ENCODE measurements at regions not wholly inside any gene's neighbourhood (a gene's known extent, or its start where the extent isn't known, plus 50 kb on each side); places are given as distances from the start of the nearest gene placed in this dataset.
A peak's percentile ranks its signal among the peaks of the same experiment; 100 is the strongest.

DNA sequence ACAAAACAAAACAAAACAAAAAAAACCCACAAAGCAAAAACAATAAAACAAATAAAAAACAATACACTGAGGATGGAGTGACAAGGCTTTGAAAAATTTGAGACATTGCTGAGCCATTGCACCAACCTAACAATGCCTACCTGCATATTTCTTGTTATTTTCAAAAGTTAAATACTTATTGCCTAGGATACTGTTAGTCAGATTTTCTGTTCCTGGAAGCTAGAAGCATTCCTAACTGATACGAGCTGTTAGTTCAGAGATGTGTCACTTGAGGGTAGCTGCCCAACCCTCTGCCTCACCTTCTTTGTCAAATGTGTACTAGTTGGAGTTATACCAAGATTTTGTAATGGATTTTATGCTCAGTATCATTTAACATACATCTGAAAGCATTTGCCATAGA lies 187.2 kb downstream of the TXNL1 start:
- WGBS (ENCODE audit: insufficient coverage): no CpG with 5 or more reads among the region's 1 CpG
- Histone ChIP-seq H3K4me3 (replicated peaks in 1 of 3; ENCODE audit: low read depth in 2 of 3, low read length in 3 of 3) (no peak overlapping the region), H3K79me2 (ENCODE audit: insufficient read depth, low read length) (no peaks in the 10 kb centered on the region), H2AFZ (ENCODE audit: insufficient read depth, low read depth, low read length, poor library complexity, severe bottlenecking) (no peak overlapping the region), H4K20me1 (ENCODE audit: insufficient read depth, low read length) (no peaks in the 10 kb centered on the region), H3K27me3 (ENCODE audit: control insufficient read depth in 2 of 2, insufficient read depth in 2 of 2, low read length in 2 of 2) (no peaks in the 10 kb centered on the region), H3K9me3 (replicated peaks in 1 of 2; ENCODE audit: control insufficient read depth in 1 of 2, insufficient read depth in 1 of 2, low read length in 2 of 2) (no peaks in the 10 kb centered on the region), H3K9ac (ENCODE audit: insufficient read depth, low read length, poor library complexity, severe bottlenecking) (no peak overlapping the region), H3K27ac (ENCODE audit: low read depth in 1 of 2, low read length in 2 of 2) (no peak overlapping the region), H3K4me1 (ENCODE audit: control insufficient read depth in 1 of 2, insufficient read depth in 2 of 2, low read length in 2 of 2) (no peaks in the 10 kb centered on the region), H3K36me3 (replicated peaks in 1 of 2; ENCODE audit: control insufficient read depth in 1 of 2, insufficient read depth in 2 of 2, low read length in 2 of 2) (no peaks in the 10 kb centered on the region), H3K4me2 (replicated peaks; ENCODE audit: extremely low read depth, low read length, poor library complexity, severe bottlenecking) (no peak overlapping the region)
- peaks cover 0 to 7% (median 3%) of the 10 kb centered on the region in 7 donors for H3K9me3 Mint-ChIP-seq
- intact Hi-C loops (cut with micrococcal nuclease): no loop called here
- TF ChIP-seq, protein P1, sequence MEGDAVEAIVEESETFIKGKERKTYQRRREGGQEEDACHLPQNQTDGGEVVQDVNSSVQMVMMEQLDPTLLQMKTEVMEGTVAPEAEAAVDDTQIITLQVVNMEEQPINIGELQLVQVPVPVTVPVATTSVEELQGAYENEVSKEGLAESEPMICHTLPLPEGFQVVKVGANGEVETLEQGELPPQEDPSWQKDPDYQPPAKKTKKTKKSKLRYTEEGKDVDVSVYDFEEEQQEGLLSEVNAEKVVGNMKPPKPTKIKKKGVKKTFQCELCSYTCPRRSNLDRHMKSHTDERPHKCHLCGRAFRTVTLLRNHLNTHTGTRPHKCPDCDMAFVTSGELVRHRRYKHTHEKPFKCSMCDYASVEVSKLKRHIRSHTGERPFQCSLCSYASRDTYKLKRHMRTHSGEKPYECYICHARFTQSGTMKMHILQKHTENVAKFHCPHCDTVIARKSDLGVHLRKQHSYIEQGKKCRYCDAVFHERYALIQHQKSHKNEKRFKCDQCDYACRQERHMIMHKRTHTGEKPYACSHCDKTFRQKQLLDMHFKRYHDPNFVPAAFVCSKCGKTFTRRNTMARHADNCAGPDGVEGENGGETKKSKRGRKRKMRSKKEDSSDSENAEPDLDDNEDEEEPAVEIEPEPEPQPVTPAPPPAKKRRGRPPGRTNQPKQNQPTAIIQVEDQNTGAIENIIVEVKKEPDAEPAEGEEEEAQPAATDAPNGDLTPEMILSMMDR (IDR thresholded peaks at IDR 0.05): no peak
- peaks cover 0 to 3% (median 0%) of the 10 kb centered on the region in 3 donors for H3K27me3 Mint-ChIP-seq (ENCODE audit: low read depth in 3 of 3)
- H3K4me3 Mint-ChIP-seq: no peak overlapping the region
- H3K36me3 Mint-ChIP-seq: no peaks in the 10 kb centered on the region
- peaks cover 11% of the 10 kb centered on the region for H3K4me1 Mint-ChIP-seq
- no peak overlapping the region for H3K27ac Mint-ChIP-seq
- DNase-seq: no peak

DNA sequence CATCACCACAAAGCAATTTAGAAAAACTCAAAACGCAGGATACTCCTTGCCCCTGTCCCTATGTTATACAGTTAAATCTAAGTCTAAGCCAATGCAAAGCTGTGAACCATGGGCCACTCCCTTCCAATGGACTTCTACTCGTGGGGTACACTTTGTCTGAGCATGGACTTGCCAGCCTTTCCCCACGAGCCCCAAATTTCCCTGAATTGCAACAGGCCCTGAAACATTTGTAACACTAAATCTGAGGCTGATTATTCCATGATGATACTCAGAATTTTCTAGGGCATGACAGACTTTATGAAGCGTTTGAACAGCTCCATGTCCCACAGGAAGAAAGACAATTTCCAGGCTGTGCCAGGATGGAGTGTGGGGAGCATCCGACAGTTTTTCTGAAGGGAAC lies 189.6 kb downstream of the TXNL1 start:
- Mint-ChIP-seq H3K4me3 (no peak overlapping the region), H3K36me3 (no peaks in the 10 kb centered on the region), H3K27ac (no peak overlapping the region), H3K4me1 (peaks cover 29% of the 10 kb centered on the region), H3K9me3 (peaks cover 0 to 4% (median 3%) of the 10 kb centered on the region in 7 donors), H3K27me3 (ENCODE audit: low read depth in 3 of 3) (no peaks in the 10 kb centered on the region)
- no peaks in the 10 kb centered on the region for H3K27me3 ChIP-seq (ENCODE audit: control insufficient read depth in 2 of 2, insufficient read depth in 2 of 2, low read length in 2 of 2)
- no peaks in the 10 kb centered on the region for H3K9me3 ChIP-seq (replicated peaks in 1 of 2; ENCODE audit: control insufficient read depth in 1 of 2, insufficient read depth in 1 of 2, low read length in 2 of 2)
- H3K4me1 ChIP-seq (ENCODE audit: control insufficient read depth in 1 of 2, insufficient read depth in 2 of 2, low read length in 2 of 2): peaks cover 19 to 20% of the 10 kb centered on the region in 2 donors
- intact Hi-C loops (cut with micrococcal nuclease): no loop called here
- no peak overlapping the region for H3K27ac ChIP-seq (ENCODE audit: low read depth in 1 of 2, low read length in 2 of 2)
- H4K20me1 ChIP-seq (ENCODE audit: insufficient read depth, low read length): no peaks in the 10 kb centered on the region
- peak in 1 of 3 donors; percentile 24 for DNase-seq
- H3K9ac ChIP-seq (ENCODE audit: insufficient read depth, low read length, poor library complexity, severe bottlenecking): no peak overlapping the region
- H2AFZ ChIP-seq (ENCODE audit: insufficient read depth, low read depth, low read length, poor library complexity, severe bottlenecking): no peak overlapping the region
- H3K4me3 ChIP-seq (replicated peaks in 1 of 3; ENCODE audit: low read depth in 2 of 3, low read length in 3 of 3): no peak overlapping the region
- H3K4me2 ChIP-seq (replicated peaks; ENCODE audit: extremely low read depth, low read length, poor library complexity, severe bottlenecking): no peak overlapping the region
- H3K36me3 ChIP-seq (replicated peaks in 1 of 2; ENCODE audit: control insufficient read depth in 1 of 2, insufficient read depth in 2 of 2, low read length in 2 of 2): no peaks in the 10 kb centered on the region
- TF ChIP-seq, protein P1 (IDR thresholded peaks at IDR 0.05): no peak
- WGBS (ENCODE audit: insufficient coverage): 83% methylated on average over 3 of the region's 5 CpGs
- no peaks in the 10 kb centered on the region for H3K79me2 ChIP-seq (ENCODE audit: insufficient read depth, low read length)
